OCI-LY1 (cell line): ENCODE measurements at regions not wholly inside any gene's neighbourhood (a gene's known extent, or its start where the extent isn't known, plus 50 kb on each side); places are given as distances from the start of the nearest gene placed in this dataset.

Experiments used
- EZH2 ChIP-seq: fragments of 200-600 bp; sonication (generic), shearing (Covaris generic); IDR thresholded peaks from 2 replicates; pipeline ENCODE4 v1.8.0; 2017; ENCODE audit warnings: borderline replicate concordance, mixed run types, mild to moderate bottlenecking, antibody characterized with exemption, low read length, moderate library complexity, mixed read lengths
- TF ChIP-seq, protein P1 (sequence below): fragments of 200-600 bp; sonication (generic), shearing (Covaris generic); IDR thresholded peaks from 2 replicates; pipeline ENCODE4 v1.5.1; 2017; ENCODE audit warnings: mild to moderate bottlenecking, antibody characterized with exemption, low read length, moderate library complexity, mixed read lengths

DNA sequence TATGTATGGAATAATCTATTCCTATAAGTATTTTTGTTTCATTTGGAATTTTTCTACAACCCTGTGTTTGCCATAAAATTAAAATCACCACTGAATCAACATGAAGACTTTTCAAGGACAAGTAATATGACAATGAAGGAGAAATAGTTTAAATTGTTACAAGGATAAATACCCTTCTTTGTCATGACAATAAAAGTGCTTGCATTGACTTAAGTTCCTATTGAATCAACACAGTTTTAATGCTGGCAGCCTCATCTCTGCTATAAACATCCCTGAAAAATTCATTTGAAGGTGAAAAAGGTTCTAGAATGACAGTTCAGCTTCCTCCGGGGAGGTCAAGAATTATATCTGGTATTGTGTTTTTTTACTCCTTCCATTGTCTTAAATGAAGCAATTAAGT lies 1105.1 kb upstream of the CDH9 start:
- TF ChIP-seq, protein P1, sequence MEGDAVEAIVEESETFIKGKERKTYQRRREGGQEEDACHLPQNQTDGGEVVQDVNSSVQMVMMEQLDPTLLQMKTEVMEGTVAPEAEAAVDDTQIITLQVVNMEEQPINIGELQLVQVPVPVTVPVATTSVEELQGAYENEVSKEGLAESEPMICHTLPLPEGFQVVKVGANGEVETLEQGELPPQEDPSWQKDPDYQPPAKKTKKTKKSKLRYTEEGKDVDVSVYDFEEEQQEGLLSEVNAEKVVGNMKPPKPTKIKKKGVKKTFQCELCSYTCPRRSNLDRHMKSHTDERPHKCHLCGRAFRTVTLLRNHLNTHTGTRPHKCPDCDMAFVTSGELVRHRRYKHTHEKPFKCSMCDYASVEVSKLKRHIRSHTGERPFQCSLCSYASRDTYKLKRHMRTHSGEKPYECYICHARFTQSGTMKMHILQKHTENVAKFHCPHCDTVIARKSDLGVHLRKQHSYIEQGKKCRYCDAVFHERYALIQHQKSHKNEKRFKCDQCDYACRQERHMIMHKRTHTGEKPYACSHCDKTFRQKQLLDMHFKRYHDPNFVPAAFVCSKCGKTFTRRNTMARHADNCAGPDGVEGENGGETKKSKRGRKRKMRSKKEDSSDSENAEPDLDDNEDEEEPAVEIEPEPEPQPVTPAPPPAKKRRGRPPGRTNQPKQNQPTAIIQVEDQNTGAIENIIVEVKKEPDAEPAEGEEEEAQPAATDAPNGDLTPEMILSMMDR, result no peak
- no peak for TF ChIP-seq EZH2
